Stimulated activated memory B cell treated with anti-CD40 and anti-IgM and Interleukin-4, amounts not matched to agents 10 μg/mL and 1 μg/mL and 100 μg/mL, for 72 hours (primary cell): ENCODE measurements at regions not wholly inside any gene's neighbourhood (a gene's known extent, or its start where the extent isn't known, plus 50 kb on each side); places are given as distances from the start of the nearest gene placed in this dataset.

Source experiments
- ATAC-seq: fragments of 150-1000 bp; cut with Tn5 transposase; 2 replicates; pipeline ENCODE4 v1.10.0; 2021
- H3K27ac Mint-ChIP-seq: one replicate; pipeline ENCODE4 v1.8.0; 2022; ENCODE audit warnings: mild to moderate bottlenecking, mixed read lengths
- H3K27me3 Mint-ChIP-seq: one replicate; pipeline ENCODE4 v1.8.0; 2022; ENCODE audit warnings: mixed read lengths
- H3K36me3 Mint-ChIP-seq: one replicate; pipeline ENCODE4 v1.8.0; 2022; ENCODE audit warnings: mixed read lengths
- H3K4me1 Mint-ChIP-seq: one replicate; pipeline ENCODE4 v1.8.0; 2022; ENCODE audit warnings: mixed read lengths
- H3K4me3 Mint-ChIP-seq: one replicate; pipeline ENCODE4 v1.8.0; 2022; ENCODE audit warnings: mild to moderate bottlenecking, moderate library complexity, mixed read lengths
- H3K9me3 Mint-ChIP-seq: one replicate; pipeline ENCODE4 v1.8.0; 2022; ENCODE audit warnings: mixed read lengths

DNA sequence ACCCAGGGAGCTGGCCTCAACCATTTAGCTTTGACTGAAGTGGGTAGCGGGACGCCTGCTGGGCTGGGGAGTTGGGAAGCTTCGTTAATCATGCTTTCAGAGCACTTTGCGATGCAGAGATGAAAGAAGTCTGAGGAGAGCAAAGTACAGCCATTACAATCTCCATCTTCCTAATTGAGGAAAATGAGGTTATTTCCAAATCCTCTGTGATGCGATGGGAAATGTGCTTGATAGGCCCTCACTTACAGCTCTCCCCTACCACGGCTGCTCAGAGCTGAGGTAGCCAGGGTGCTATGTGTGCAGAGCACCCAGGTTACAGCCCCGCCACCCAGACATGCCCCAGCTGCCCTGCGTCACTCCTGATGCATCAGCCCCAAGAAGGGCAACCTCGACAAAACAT lies 326.5 kb upstream of the KLHL29 start:
- no peaks in the 10 kb centered on the region for H3K4me1 Mint-ChIP-seq
- no peaks in the 10 kb centered on the region for H3K27me3 Mint-ChIP-seq
- H3K9me3 Mint-ChIP-seq: peaks cover 3% of the 10 kb centered on the region
- H3K27ac Mint-ChIP-seq: no peak overlapping the region
- no peak for ATAC-seq
- no peaks in the 10 kb centered on the region for H3K36me3 Mint-ChIP-seq
- no peak overlapping the region for H3K4me3 Mint-ChIP-seq

DNA sequence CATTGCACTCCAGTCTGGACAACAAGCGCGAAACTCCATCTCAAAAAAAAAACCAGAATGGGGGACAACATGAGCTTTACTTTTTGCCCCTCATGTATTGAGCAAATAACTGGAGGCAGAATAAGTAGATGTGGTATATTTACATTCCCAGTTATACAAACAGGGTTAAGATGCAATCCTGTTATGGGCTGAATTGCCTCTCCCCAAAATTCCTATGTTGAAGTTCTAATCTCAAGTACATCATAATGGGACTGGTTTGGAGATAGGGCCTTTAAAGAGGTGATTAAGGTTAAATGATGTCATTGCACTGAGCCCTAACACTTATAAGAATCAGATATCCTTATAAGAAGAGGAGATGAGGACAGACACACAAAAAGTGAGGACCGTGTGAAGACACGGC lies 319.8 kb upstream of the KLHL29 start:
- no peak overlapping the region for H3K4me3 Mint-ChIP-seq
- H3K27me3 Mint-ChIP-seq: no peaks in the 10 kb centered on the region
- ATAC-seq: no peak
- no peak overlapping the region for H3K27ac Mint-ChIP-seq
- H3K9me3 Mint-ChIP-seq: no peaks in the 10 kb centered on the region
- no peaks in the 10 kb centered on the region for H3K36me3 Mint-ChIP-seq
- H3K4me1 Mint-ChIP-seq: no peaks in the 10 kb centered on the region

DNA sequence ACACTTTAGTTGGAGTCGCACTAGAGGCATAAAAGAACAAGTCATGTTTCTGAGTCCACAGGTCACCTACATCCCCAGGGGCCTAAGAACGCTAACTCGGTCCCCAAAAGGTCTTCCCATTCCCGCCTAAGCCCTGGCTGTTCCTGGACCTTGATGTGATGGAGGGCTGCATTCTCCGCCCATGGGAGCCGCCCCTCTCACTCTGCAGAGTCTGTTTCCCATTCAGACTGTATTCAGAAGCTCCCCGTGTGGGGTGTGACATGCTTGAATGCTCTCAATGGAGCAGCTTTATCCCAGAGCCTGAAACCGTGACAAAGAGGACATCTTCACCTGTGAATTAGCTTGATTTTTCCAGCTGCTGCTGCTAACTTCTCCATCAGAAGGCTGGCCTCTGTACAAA lies 319.0 kb upstream of the KLHL29 start:
- no peaks in the 10 kb centered on the region for H3K4me1 Mint-ChIP-seq
- ATAC-seq: no peak
- no peak overlapping the region for H3K4me3 Mint-ChIP-seq
- no peak overlapping the region for H3K27ac Mint-ChIP-seq
- H3K27me3 Mint-ChIP-seq: no peaks in the 10 kb centered on the region
- no peaks in the 10 kb centered on the region for H3K36me3 Mint-ChIP-seq
- no peaks in the 10 kb centered on the region for H3K9me3 Mint-ChIP-seq

DNA sequence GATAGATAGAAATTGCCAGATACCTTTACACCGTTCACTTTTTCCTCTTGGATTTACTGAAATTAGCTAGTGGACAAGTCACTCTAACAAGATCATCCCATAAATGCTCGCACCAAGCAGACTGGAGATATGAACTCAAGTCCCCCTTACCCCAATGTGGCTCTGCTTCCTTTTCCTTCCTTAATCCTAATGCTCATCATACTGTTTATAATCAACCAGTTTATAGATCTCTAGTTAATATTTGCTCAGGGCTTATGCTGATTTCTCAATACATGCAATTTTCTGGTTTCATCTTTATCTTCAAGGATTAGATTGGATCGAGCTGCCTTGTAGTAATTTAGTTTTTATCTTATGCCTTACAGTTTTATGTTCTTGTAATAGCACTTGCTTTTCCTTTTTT lies 318.3 kb upstream of the KLHL29 start:
- Mint-ChIP-seq H3K4me1 (no peaks in the 10 kb centered on the region), H3K27ac (no peak overlapping the region), H3K4me3 (no peak overlapping the region), H3K36me3 (no peaks in the 10 kb centered on the region), H3K27me3 (no peaks in the 10 kb centered on the region), H3K9me3 (no peaks in the 10 kb centered on the region)
- ATAC-seq: no peak

DNA sequence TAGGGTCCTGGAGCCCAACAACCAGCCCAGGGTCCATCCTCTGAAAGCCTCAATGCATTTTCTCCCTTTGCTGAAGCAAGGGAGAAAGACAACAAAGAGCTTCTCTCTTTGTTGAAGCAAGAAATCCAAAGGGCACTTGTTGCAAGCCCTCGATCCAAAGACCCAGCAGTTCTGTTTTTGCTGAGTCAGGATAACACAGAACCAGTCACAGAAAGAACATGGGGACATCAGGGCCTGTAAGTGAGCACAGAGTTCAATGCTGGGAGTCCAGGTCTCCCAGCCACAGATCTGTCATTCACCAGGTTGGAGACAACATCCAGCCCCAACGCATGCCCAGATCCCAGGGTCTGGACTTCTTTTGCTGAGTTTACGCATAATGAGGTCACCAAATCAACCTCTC lies 315.8 kb upstream of the KLHL29 start:
- Mint-ChIP-seq H3K9me3 (no peaks in the 10 kb centered on the region), H3K4me3 (no peak overlapping the region), H3K27ac (no peak overlapping the region), H3K36me3 (no peaks in the 10 kb centered on the region), H3K27me3 (no peaks in the 10 kb centered on the region), H3K4me1 (no peaks in the 10 kb centered on the region)
- no peak for ATAC-seq

DNA sequence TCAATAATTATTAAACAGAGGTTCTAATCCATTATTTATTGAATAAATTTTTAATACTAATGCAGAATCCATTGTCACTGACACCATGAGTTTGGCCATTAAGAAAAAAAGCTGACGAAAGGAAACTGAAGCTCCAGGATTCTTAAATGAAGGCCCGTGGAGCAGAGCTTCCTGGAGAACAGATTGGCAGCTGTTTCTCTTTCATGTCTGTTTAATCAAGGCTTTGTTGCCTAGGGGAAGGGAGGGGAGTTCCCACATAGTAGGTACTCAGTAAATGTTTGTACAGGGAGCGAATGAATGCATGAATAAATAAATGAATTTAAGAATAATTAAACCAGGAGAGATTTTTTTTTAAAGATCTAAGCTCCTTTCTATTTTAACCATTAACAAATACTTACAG lies 315.1 kb upstream of the KLHL29 start:
- no peak for ATAC-seq
- Mint-ChIP-seq H3K4me3 (no peak overlapping the region), H3K9me3 (no peaks in the 10 kb centered on the region), H3K4me1 (no peaks in the 10 kb centered on the region), H3K27ac (no peak overlapping the region), H3K36me3 (no peaks in the 10 kb centered on the region), H3K27me3 (no peaks in the 10 kb centered on the region)

DNA sequence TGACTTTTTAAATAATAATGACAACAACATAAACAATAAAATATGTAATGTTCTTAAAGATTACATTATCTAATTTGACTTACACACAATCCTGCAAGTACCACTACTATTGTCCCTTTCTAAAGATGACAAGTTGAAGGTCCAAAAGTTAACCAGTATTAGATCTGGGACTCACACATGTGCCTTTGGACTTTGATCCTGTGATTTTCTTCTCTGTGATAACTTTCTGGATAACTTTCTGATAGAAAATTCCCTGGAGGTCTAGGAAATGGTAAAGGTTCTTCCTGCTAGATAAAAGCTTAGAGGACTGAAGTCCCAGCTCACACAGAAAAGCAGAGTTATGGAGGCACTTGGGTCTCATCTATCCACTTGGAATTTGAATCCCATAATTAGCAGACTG lies 311.9 kb upstream of the KLHL29 start:
- no peak for ATAC-seq
- Mint-ChIP-seq H3K4me1 (no peaks in the 10 kb centered on the region), H3K9me3 (no peaks in the 10 kb centered on the region), H3K27me3 (no peaks in the 10 kb centered on the region), H3K36me3 (no peaks in the 10 kb centered on the region), H3K27ac (no peak overlapping the region), H3K4me3 (no peak overlapping the region)

DNA sequence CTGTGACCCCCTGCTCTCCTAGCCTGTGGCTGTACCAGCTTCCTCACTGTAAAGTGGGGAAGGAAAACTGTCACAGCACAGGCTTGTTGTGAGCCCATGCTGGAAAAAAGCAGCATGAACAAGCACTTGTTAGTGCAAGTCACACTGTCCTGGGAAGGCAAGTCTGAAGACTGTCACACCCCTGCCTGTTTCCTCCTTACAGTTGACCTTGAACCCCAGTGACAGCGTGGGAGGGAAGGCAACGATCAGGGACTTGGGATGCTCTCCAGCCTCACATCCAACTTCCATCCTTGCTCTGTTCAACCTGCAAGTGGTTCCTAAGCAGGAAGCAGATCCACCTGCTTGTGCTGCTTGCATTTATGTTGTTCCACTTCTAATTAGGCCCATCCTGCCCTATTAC lies 311.3 kb upstream of the KLHL29 start:
- Mint-ChIP-seq H3K27ac (no peak overlapping the region), H3K4me1 (no peaks in the 10 kb centered on the region), H3K27me3 (no peaks in the 10 kb centered on the region), H3K4me3 (no peak overlapping the region), H3K9me3 (no peaks in the 10 kb centered on the region), H3K36me3 (no peaks in the 10 kb centered on the region)
- no peak for ATAC-seq

DNA sequence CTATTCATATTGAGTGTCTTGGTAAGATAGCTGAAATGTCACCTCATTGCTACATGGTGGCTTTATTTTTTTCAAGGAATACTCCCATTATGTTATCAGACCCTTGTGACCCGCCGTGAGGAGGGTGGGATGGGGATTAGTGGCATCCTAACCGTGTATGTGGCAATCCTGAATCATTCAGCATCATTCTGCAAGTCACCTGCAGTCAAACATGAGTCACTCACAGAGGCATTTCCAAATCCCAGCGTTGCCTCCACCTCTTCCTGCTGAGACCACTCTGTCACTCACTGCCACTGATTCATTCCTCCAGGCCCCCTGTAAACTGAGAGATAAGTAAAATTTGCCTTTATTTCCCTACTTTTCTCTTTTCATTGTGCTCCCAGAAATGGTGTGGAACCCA lies 307.4 kb upstream of the KLHL29 start:
- peaks cover 4% of the 10 kb centered on the region for H3K9me3 Mint-ChIP-seq

DNA sequence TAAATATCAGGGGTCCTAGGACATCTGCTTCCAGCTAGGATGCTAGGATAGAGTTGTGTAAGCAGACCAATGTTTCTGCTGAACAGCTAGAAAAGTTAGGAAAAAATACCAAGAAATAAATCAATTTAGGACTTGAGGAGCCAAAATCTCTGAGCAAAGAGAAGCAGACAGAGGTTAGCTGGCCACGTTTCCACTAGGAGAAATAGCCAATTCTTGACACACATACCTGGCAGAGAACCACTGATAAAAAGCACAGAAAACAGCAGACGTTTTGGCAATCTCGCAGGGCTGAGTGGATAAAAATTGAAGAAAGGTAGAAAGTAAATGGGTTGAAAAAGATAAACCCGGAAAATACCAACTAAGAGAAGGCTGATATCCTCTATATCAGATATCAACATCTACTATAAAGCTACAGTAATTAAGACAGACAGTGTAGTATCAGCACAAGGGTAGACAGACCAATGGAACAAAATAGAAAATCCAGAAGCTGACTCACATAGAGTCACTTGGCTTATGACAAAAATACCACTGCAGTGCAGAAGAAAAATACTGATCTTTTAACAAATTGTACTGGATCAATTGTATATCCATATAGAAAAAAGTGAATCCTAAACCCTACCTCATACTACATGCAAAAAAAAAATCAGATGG lies 306.1 kb upstream of the KLHL29 start:
- Mint-ChIP-seq H3K9me3 (peaks cover 11% of the 10 kb centered on the region), H3K27me3 (no peaks in the 10 kb centered on the region), H3K4me1 (no peaks in the 10 kb centered on the region), H3K4me3 (no peak overlapping the region), H3K27ac (no peak overlapping the region), H3K36me3 (no peaks in the 10 kb centered on the region)
- no peak for ATAC-seq

More for the DNA sequence above, 307.4 kb upstream of the KLHL29 start:
- no peak overlapping the region for H3K27ac Mint-ChIP-seq
- H3K36me3 Mint-ChIP-seq: no peaks in the 10 kb centered on the region
- no peaks in the 10 kb centered on the region for H3K4me1 Mint-ChIP-seq
- no peak overlapping the region for H3K4me3 Mint-ChIP-seq
- no peak for ATAC-seq
- no peaks in the 10 kb centered on the region for H3K27me3 Mint-ChIP-seq

DNA sequence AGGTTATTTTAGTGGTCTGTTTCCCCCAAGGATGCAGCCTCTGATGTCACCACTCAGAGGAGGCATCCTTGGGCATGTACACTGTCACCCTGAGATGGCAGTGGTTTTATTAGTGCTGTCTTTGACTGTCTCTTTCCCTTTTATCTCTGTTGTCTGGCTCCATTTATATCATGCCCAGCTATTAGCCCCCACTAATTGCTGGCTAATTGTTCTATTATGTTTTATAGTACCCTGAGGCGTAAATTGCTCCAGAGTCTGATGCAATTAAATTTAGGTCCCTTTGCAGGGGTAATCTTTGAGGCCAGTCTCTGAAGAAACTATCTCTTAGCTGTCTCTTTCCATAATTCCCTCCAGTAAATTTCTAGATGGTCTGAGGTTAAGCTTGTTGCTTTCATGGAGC lies 301.0 kb upstream of the KLHL29 start:
- no peaks in the 10 kb centered on the region for H3K4me1 Mint-ChIP-seq
- no peak overlapping the region for H3K4me3 Mint-ChIP-seq
- no peak for ATAC-seq
- no peaks in the 10 kb centered on the region for H3K27me3 Mint-ChIP-seq
- H3K36me3 Mint-ChIP-seq: no peaks in the 10 kb centered on the region
- H3K27ac Mint-ChIP-seq: no peak overlapping the region
- H3K9me3 Mint-ChIP-seq: peaks cover 11% of the 10 kb centered on the region

DNA sequence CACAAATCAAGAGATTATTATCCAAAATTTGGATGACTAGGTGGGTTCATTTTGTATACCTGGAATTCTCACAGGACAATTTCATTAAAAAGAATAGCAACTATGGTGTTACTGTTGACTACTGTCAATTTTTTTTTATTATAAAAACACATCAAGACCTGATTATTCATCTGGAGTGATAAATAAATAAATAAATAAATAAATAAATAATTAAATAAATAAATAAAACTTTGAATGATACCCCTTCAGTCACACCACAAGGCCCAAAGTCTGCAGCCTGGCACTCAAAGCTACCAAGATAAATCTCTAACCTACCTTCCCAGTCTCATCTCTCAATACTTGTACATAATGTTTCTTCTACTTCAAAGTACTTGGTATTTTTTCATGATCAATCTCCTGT lies 294.0 kb upstream of the KLHL29 start:
- no peaks in the 10 kb centered on the region for H3K4me1 Mint-ChIP-seq
- no peak overlapping the region for H3K27ac Mint-ChIP-seq
- no peaks in the 10 kb centered on the region for H3K27me3 Mint-ChIP-seq
- no peaks in the 10 kb centered on the region for H3K36me3 Mint-ChIP-seq
- peaks cover 7% of the 10 kb centered on the region for H3K9me3 Mint-ChIP-seq
- H3K4me3 Mint-ChIP-seq: no peak overlapping the region
- ATAC-seq: no peak

DNA sequence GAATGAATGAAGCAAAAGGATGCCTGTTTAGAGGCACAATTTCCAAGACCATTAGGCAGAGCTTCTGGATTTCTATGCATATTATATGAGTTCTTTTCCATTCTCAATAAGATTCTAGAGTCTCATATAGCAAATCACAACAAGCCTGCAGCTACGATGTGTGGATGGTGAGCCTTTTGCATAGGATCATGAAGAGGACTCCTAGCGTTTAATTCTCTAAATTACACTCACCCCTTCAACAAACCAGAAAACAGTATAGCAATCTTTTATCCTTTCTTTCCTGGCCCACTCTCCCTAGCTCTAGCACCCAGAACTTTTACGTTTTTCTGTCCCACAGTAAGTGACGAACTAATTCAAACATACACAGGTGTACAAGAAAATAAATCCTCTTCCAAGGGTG lies 293.1 kb upstream of the KLHL29 start:
- H3K27ac Mint-ChIP-seq: no peak overlapping the region
- H3K4me3 Mint-ChIP-seq: no peak overlapping the region
- no peak for ATAC-seq
- H3K9me3 Mint-ChIP-seq: peaks cover 7% of the 10 kb centered on the region
- no peaks in the 10 kb centered on the region for H3K27me3 Mint-ChIP-seq
- H3K4me1 Mint-ChIP-seq: no peaks in the 10 kb centered on the region
- H3K36me3 Mint-ChIP-seq: no peaks in the 10 kb centered on the region

DNA sequence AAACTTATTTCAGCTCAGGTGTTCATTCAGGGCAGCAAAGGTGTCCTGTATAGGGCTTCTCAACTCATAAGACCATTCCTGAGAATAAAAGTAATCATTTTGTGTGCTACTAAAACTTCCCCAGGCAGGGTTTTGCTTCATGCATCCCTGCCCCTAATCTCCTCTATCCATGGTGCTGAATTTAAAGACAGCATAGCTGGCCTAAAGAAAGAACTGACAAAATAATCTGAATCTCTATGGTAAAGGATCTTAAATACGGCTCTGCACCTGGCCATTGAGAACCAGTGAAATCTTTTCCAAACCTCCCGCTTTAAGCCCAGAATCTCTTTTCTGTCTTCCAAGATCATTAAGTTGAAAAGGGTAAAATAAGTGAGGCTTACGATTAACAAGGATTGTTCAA lies 292.1 kb upstream of the KLHL29 start:
- ATAC-seq: no peak

DNA sequence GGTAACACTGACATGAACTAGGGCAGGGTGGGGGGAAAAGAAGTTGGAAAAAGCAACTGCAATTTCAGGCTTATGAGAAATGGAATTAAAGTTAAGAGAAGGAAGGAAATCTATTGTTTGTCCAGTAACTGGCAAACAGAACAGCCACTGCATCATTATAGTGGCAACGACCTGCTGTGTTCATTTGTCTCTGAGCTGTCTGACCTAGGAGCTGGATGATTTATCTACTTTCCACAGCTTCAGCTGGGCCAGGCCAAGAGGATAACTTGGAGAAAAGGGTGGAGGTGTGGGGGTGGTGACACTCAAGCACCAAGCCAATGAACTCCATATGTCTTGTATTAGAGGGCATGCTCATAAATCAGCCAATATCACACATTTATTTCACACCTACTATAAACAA lies 291.5 kb upstream of the KLHL29 start:
- no peak for ATAC-seq
- no peaks in the 10 kb centered on the region for H3K27me3 Mint-ChIP-seq
- no peaks in the 10 kb centered on the region for H3K36me3 Mint-ChIP-seq
- no peak overlapping the region for H3K4me3 Mint-ChIP-seq
- peaks cover 7% of the 10 kb centered on the region for H3K9me3 Mint-ChIP-seq
- no peaks in the 10 kb centered on the region for H3K4me1 Mint-ChIP-seq
- no peak overlapping the region for H3K27ac Mint-ChIP-seq

More for the DNA sequence above, 292.1 kb upstream of the KLHL29 start:
- H3K27me3 Mint-ChIP-seq: no peaks in the 10 kb centered on the region
- H3K27ac Mint-ChIP-seq: no peak overlapping the region
- peaks cover 7% of the 10 kb centered on the region for H3K9me3 Mint-ChIP-seq
- H3K4me1 Mint-ChIP-seq: no peaks in the 10 kb centered on the region
- no peak overlapping the region for H3K4me3 Mint-ChIP-seq
- no peaks in the 10 kb centered on the region for H3K36me3 Mint-ChIP-seq

DNA sequence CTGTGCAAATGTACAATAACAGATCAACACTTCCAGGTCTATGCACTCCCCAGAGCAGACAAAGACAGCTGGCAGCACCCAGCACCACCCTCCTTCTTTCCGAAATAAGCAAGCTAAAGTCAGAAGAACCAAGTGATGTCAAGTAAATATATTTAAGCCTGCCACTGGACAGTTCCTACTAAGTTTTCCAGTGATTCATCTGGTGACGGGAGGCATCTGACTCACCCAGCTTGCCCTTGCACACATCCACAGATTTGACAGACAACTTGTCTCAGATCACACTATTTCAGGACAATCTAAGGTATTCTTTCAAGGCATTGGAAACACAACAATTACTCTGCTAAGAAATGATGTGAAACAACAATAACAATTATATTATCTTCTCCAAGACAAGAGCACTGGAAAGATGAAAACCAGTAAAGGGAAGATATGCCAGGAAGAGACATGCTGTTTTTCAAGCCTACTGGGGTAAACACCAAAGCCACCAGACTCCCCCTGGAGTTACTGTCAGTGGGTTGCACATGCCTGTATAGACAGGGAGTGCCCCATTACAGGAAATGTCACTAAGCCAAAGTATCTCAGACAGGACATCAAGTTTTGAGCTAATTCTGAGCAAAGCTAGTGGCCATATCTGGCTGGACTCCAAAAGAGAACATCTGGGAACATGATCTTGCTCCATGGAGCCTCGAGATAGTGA lies 287.9 kb upstream of the KLHL29 start:
- Mint-ChIP-seq H3K36me3 (no peaks in the 10 kb centered on the region), H3K27ac (no peak overlapping the region), H3K27me3 (no peaks in the 10 kb centered on the region), H3K4me3 (no peak overlapping the region), H3K4me1 (no peaks in the 10 kb centered on the region), H3K9me3 (peaks cover 4% of the 10 kb centered on the region)
- no peak for ATAC-seq
